HCT116 (cell line): ENCODE measurements at regions not wholly inside any gene's neighbourhood (a gene's known extent, or its start where the extent isn't known, plus 50 kb on each side); places are given as distances from the start of the nearest gene placed in this dataset.

ENCODE experiments used
- ATAC-seq: fragments of 200-7000 bp; cut with Tn5 transposase; 2 replicates; pipeline ENCODE4 v1.9.1; 2020; ENCODE audit warnings: mild to moderate bottlenecking, moderate library complexity
- BruUV-seq: library from RNA; stranded (reverse); fragments of 400-500 nt; replicated peaks from 2 replicates; lab custom pipeline; 2021; lab: Mats Ljungman, UMichigan
- CTCF ChIA-PET: fragments of 300-600 bp; sonication (Branson Sonifier 250); formaldehyde crosslinking; loops from one replicate; lab custom pipeline; 2021; ENCODE audit warnings: antibody characterized with exemption; lab: Charles Lee
- POLR2A ChIA-PET: fragments of 300-600, 350-600 bp; sonication (Branson Sonifier 250); formaldehyde crosslinking; loops from one replicate; lab custom pipeline; 2021; ENCODE audit warnings: antibody characterized with exemption; lab: Charles Lee
- RAD21 ChIA-PET, 2 experiments: fragments of 300-600 bp; sonication (Branson Sonifier 250); formaldehyde crosslinking; loops; one replicate each; lab custom pipeline; 2023; ENCODE audit warnings: low total read pairs in 2 of 2; ENCODE audit not compliant: uncharacterized antibody in 2 of 2, unreplicated experiment in 2 of 2, low non-redundant PET in 1 of 2; lab: Charles Lee
- DNase-seq: peaks from one replicate; pipeline ENCODE4 v3.0.0-alpha.2; 2010; ENCODE audit warnings: low read depth, low spot score
- H2AFZ ChIP-seq: fragments of 200-600 bp; shearing (Covaris generic), sonication (generic); 2 replicates; pipeline ENCODE4 v1.6.1; 2017; ENCODE audit warnings: low read depth, mixed run types, mixed read lengths, antibody characterized with exemption, low read length; ENCODE audit not compliant: poor library complexity, severe bottlenecking
- H3K27ac ChIP-seq: 2 replicates; pipeline ENCODE4 v1.5.1; 2012; ENCODE audit warnings: low read depth, low read length
- H3K27me3 ChIP-seq: fragments of 200-600 bp; sonication (generic); 2 replicates; pipeline ENCODE4 v1.6.1; 2016; ENCODE audit warnings: mixed run types, low read length, mixed read lengths; ENCODE audit not compliant: insufficient read depth
- H3K36me3 ChIP-seq, 2 experiments: fragments of 200-500 bp in 1 of 2; fragments of 200-600 bp in 1 of 2; sonication (Bioruptor generic) in 1 of 2; sonication (generic) in 1 of 2; 2 replicates each; pipeline versions ENCODE4 v1.5.1 to v1.6.1; 2014 to 2016; ENCODE audit warnings: low read length in 2 of 2, inconsistent platforms in 1 of 2, mixed read lengths in 1 of 2, mixed run types in 1 of 2; ENCODE audit not compliant: insufficient read depth in 2 of 2, control insufficient read depth in 1 of 2
- H3K4me1 ChIP-seq, 2 experiments: fragments of 200-600 bp in 1 of 2; sonication (generic) in 1 of 2; 2 replicates each; pipeline versions ENCODE4 v1.5.1 to v1.6.1; 2012 to 2017; ENCODE audit warnings: low read length in 2 of 2, inconsistent platforms in 1 of 2, mild to moderate bottlenecking in 1 of 2, mixed read lengths in 1 of 2, mixed run types in 1 of 2, moderate library complexity in 1 of 2; ENCODE audit not compliant: insufficient read depth in 2 of 2, control insufficient read depth in 1 of 2
- H3K4me2 ChIP-seq: fragments of 200-600 bp; sonication (generic); 2 replicates; pipeline ENCODE4 v1.6.1; 2017; ENCODE audit warnings: mixed run types, low read length, mixed read lengths
- H3K4me3 ChIP-seq, 2 experiments: fragments of 200-600 bp in 1 of 2; sonication (generic) in 1 of 2; replicated peaks in 1 of 2; 2 replicates each; pipeline ENCODE4 v1.5.1; 2011 to 2016; ENCODE audit warnings: low read length in 2 of 2, control low read depth in 1 of 2, low read depth in 1 of 2, mild to moderate bottlenecking in 1 of 2, mixed read lengths in 1 of 2, mixed run types in 1 of 2
- H3K79me2 ChIP-seq: fragments of 200-600 bp; sonication (generic); 2 replicates; pipeline ENCODE4 v1.6.1; 2017; ENCODE audit warnings: mild to moderate bottlenecking, mixed run types, low read length, moderate library complexity, mixed read lengths; ENCODE audit not compliant: insufficient read depth
- H3K9ac ChIP-seq: fragments of 200-600 bp; sonication (generic); 2 replicates; pipeline ENCODE4 v1.6.1; 2016; ENCODE audit warnings: low read length, mixed read lengths
- H3K9me2 ChIP-seq: fragments of 200-600 bp; sonication (generic), shearing (Covaris generic); 2 replicates; pipeline ENCODE4 v1.6.1; 2017; ENCODE audit warnings: mixed run types, mild to moderate bottlenecking, moderate library complexity; ENCODE audit not compliant: insufficient read depth
- H3K9me3 ChIP-seq, 2 experiments: fragments of 200-500 bp in 1 of 2; fragments of 200-600 bp in 1 of 2; sonication (Bioruptor generic) in 1 of 2; sonication (generic) in 1 of 2; 2 replicates each; pipeline ENCODE4 v1.6.1; 2014 to 2017; ENCODE audit warnings: low read length in 2 of 2, mixed read lengths in 2 of 2, inconsistent platforms in 1 of 2, low read depth in 1 of 2, mild to moderate bottlenecking in 1 of 2, mixed run types in 1 of 2, moderate library complexity in 1 of 2; ENCODE audit not compliant: control insufficient read depth in 1 of 2, insufficient read depth in 1 of 2
- H4K20me1 ChIP-seq: fragments of 200-600 bp; sonication (generic), shearing (Covaris generic); 2 replicates; pipeline ENCODE4 v1.6.1; 2017; ENCODE audit warnings: mixed run types, mild to moderate bottlenecking, moderate library complexity; ENCODE audit not compliant: insufficient read depth
- EGR1 ChIP-seq: IDR thresholded peaks from 2 replicates; pipeline ENCODE4 v1.6.1; 2012; ENCODE audit warnings: low read depth
- EZH2 ChIP-seq: fragments of 200-600 bp; sonication (generic); IDR thresholded peaks from 2 replicates; pipeline ENCODE4 v1.6.1; 2017; ENCODE audit warnings: antibody characterized with exemption, mixed run types
- EZH2phosphoT487 ChIP-seq: fragments of 200-600 bp; IDR thresholded peaks from 2 replicates; pipeline ENCODE4 v1.6.1; 2018; ENCODE audit warnings: antibody characterized with exemption, borderline replicate concordance
- JUND ChIP-seq: IDR thresholded peaks from 2 replicates; pipeline ENCODE4 v1.6.1; 2012
- RAD21 ChIP-seq: IDR thresholded peaks from 2 replicates; pipeline ENCODE4 v1.6.1; 2012; ENCODE audit warnings: low read depth, mild to moderate bottlenecking
- SIN3A ChIP-seq: IDR thresholded peaks from 2 replicates; pipeline ENCODE4 v1.6.1; 2012; ENCODE audit warnings: low read depth
- SP1 ChIP-seq: IDR thresholded peaks from 2 replicates; pipeline ENCODE4 v1.6.1; 2012; ENCODE audit warnings: low read depth
- SRF ChIP-seq: IDR thresholded peaks from 2 replicates; pipeline ENCODE4 v1.6.1; 2012; ENCODE audit warnings: low read depth
- TCF7L2 ChIP-seq: IDR thresholded peaks from 2 replicates; pipeline ENCODE4 v1.7.0; 2011; ENCODE audit warnings: borderline replicate concordance, inconsistent platforms; ENCODE audit not compliant: insufficient read depth, insufficient read length; ENCODE audit errors: extremely low read depth
- YY1 ChIP-seq: IDR thresholded peaks from 2 replicates; pipeline ENCODE4 v1.6.1; 2011; ENCODE audit warnings: low read length, low read depth, moderate library complexity, mild to moderate bottlenecking; ENCODE audit not compliant: insufficient replicate concordance; ENCODE audit errors: extremely low read depth
- ZFX ChIP-seq: fragments of 450-650 bp; IDR thresholded peaks from 2 replicates; pipeline ENCODE4 v1.6.1; 2017
- ZNF274 ChIP-seq: fragments of 200-500 bp; sonication (Bioruptor generic); IDR thresholded peaks from 2 replicates; pipeline ENCODE4 v1.6.1; 2014; ENCODE audit warnings: mild to moderate bottlenecking, low read depth, low read length, inconsistent platforms
- intact Hi-C: fragments of 100-400 bp; cut with micrococcal nuclease; formaldehyde crosslinking; loops from 2 replicates; pipeline ENCODE4 v1.10.0; 2022
- TF ChIP-seq, protein P1 (sequence below): IDR thresholded peaks from 2 replicates; pipeline ENCODE4 v1.6.1; 2011; ENCODE audit warnings: mild to moderate bottlenecking, low read length, moderate library complexity; ENCODE audit not compliant: insufficient replicate concordance; ENCODE audit errors: extremely low read depth
- TF ChIP-seq, protein P2 (sequence below): IDR thresholded peaks from 2 replicates; pipeline ENCODE4 v1.6.1; 2012; ENCODE audit warnings: low read depth
- TF ChIP-seq, protein P3 (sequence below): IDR thresholded peaks from 2 replicates; pipeline ENCODE4 v1.6.1; 2012

DNA sequence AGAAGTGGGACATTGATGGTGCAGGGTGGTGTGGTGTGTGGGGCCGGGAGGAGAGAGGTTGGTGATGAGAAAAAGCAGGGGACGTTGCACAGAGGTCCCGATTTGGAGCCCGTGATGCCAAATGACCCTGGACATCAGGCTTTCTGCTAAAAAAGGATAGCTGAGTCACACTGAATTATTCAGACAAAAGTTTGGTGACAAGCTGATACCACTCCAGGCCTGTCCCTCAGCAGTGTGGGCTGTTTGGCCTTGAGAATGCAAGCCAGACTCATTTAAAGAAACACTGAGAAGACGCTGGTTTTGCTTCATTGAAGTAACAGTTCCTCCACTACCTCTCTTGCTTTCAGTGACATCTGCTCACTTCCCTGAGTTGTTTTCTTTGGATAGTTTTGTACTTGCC is 262.1 kb upstream of the PWP1 start:
- Histone ChIP-seq H3K9ac (no peak overlapping the region), H3K79me2 (no peaks in the 10 kb centered on the region), H3K9me2 (no peaks in the 10 kb centered on the region), H3K4me1 (no peaks in the 10 kb centered on the region), H3K27me3 (no peaks in the 10 kb centered on the region), H4K20me1 (no peaks in the 10 kb centered on the region), H2AFZ (no peak overlapping the region), H3K9me3 (no peaks in the 10 kb centered on the region), H3K4me2 (no peak overlapping the region), H3K36me3 (no peaks in the 10 kb centered on the region), H3K4me3 (no peak overlapping the region), H3K27ac (no peak overlapping the region)
- no TSS peak for BruUV-seq
- TF ChIP-seq EZH2 (no peak), RAD21 (no peak), SP1 (no peak), EGR1 (no peak), TCF7L2 (no peak), SRF (no peak), ZNF274 (no peak), JUND (no peak), ZFX (no peak), EZH2phosphoT487 (no peak), SIN3A (no peak), YY1 (no peak)
- TF ChIP-seq, protein P1, sequence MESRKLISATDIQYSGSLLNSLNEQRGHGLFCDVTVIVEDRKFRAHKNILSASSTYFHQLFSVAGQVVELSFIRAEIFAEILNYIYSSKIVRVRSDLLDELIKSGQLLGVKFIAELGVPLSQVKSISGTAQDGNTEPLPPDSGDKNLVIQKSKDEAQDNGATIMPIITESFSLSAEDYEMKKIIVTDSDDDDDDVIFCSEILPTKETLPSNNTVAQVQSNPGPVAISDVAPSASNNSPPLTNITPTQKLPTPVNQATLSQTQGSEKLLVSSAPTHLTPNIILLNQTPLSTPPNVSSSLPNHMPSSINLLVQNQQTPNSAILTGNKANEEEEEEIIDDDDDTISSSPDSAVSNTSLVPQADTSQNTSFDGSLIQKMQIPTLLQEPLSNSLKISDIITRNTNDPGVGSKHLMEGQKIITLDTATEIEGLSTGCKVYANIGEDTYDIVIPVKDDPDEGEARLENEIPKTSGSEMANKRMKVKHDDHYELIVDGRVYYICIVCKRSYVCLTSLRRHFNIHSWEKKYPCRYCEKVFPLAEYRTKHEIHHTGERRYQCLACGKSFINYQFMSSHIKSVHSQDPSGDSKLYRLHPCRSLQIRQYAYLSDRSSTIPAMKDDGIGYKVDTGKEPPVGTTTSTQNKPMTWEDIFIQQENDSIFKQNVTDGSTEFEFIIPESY: no peak
- TF ChIP-seq, protein P2, sequence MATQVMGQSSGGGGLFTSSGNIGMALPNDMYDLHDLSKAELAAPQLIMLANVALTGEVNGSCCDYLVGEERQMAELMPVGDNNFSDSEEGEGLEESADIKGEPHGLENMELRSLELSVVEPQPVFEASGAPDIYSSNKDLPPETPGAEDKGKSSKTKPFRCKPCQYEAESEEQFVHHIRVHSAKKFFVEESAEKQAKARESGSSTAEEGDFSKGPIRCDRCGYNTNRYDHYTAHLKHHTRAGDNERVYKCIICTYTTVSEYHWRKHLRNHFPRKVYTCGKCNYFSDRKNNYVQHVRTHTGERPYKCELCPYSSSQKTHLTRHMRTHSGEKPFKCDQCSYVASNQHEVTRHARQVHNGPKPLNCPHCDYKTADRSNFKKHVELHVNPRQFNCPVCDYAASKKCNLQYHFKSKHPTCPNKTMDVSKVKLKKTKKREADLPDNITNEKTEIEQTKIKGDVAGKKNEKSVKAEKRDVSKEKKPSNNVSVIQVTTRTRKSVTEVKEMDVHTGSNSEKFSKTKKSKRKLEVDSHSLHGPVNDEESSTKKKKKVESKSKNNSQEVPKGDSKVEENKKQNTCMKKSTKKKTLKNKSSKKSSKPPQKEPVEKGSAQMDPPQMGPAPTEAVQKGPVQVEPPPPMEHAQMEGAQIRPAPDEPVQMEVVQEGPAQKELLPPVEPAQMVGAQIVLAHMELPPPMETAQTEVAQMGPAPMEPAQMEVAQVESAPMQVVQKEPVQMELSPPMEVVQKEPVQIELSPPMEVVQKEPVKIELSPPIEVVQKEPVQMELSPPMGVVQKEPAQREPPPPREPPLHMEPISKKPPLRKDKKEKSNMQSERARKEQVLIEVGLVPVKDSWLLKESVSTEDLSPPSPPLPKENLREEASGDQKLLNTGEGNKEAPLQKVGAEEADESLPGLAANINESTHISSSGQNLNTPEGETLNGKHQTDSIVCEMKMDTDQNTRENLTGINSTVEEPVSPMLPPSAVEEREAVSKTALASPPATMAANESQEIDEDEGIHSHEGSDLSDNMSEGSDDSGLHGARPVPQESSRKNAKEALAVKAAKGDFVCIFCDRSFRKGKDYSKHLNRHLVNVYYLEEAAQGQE: no peak
- TF ChIP-seq, protein P3, sequence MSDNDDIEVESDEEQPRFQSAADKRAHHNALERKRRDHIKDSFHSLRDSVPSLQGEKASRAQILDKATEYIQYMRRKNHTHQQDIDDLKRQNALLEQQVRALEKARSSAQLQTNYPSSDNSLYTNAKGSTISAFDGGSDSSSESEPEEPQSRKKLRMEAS: no peak
- POLR2A ChIA-PET: no interaction called here
- CTCF ChIA-PET: no interaction called here
- DNase-seq: no peak
- ATAC-seq: no peak
- intact Hi-C loops: no loop called here
- RAD21 ChIA-PET: no interaction called here
